SK-N-SH (cell line): ENCODE measurements at regions not wholly inside any gene's neighbourhood (a gene's known extent, or its start where the extent isn't known, plus 50 kb on each side); places are given as distances from the start of the nearest gene placed in this dataset.

Source experiments
- CTCF ChIA-PET: fragments of 300-600, 350-600 bp; formaldehyde crosslinking; extraction: SDS; loops from one replicate; lab custom pipeline; 2021; lab: Yijun Ruan, JAX
- POLR2A ChIA-PET: fragments of 350-600 bp; sonication (Branson Sonifier 250); formaldehyde crosslinking; extraction: SDS; loops from one replicate; lab custom pipeline; 2020; ENCODE audit warnings: antibody characterized with exemption, inconsistent platforms; lab: Yijun Ruan, JAX
- DNase-seq: peaks from one replicate; pipeline ENCODE4 v3.0.0; 2012
- H2AFZ ChIP-seq: fragments of 200-600 bp; sonication (generic); 2 replicates; pipeline ENCODE4 v1.8.1; 2016; ENCODE audit warnings: antibody characterized with exemption, mild to moderate bottlenecking, low read depth
- H3F3A ChIP-seq: fragments of 200-600 bp; sonication (generic); replicated peaks from 2 replicates; pipeline ENCODE3; 2016; ENCODE audit warnings: antibody characterized with exemption, mild to moderate bottlenecking; ENCODE audit not compliant: insufficient read depth
- H3K27ac ChIP-seq, 2 experiments: fragments of 200-500 bp in 1 of 2; fragments of 200-600 bp in 1 of 2; sonication (Bioruptor generic) in 1 of 2; sonication (generic), shearing (Covaris generic) in 1 of 2; 2 replicates each; pipeline versions ENCODE4 v1.5.1 to v1.6.1; 2014 to 2016; ENCODE audit warnings: low read depth in 2 of 2, inconsistent platforms in 1 of 2, low read length in 1 of 2, mild to moderate bottlenecking in 1 of 2, mixed read lengths in 1 of 2
- H3K27me3 ChIP-seq: fragments of 200-600 bp; sonication (generic), shearing (Covaris generic); 2 replicates; pipeline ENCODE4 v1.6.1; 2016; ENCODE audit warnings: mixed run types; ENCODE audit not compliant: insufficient read depth
- H3K36me3 ChIP-seq, 2 experiments: fragments of 200-500 bp in 1 of 2; fragments of 200-600 bp in 1 of 2; sonication (Bioruptor generic) in 1 of 2; sonication (generic) in 1 of 2; replicated peaks in 1 of 2; 2 replicates each; pipeline versions ENCODE3 to v1.5.1; 2014 to 2016; ENCODE audit warnings: low read length in 1 of 2, mild to moderate bottlenecking in 1 of 2; ENCODE audit not compliant: insufficient read depth in 2 of 2, control insufficient read depth in 1 of 2
- H3K4me1 ChIP-seq, 2 experiments: fragments of 200-500 bp in 1 of 2; fragments of 200-600 bp in 1 of 2; sonication (Bioruptor generic) in 1 of 2; sonication (generic), shearing (Covaris generic) in 1 of 2; 2 replicates each; pipeline versions ENCODE4 v1.5.1 to v1.6.1; 2014 to 2016; ENCODE audit warnings: low read depth in 1 of 2, low read length in 1 of 2, mixed run types in 1 of 2; ENCODE audit not compliant: insufficient read depth in 2 of 2, control insufficient read depth in 1 of 2
- H3K4me2 ChIP-seq: fragments of 200-600 bp; sonication (generic), shearing (Covaris generic); 2 replicates; pipeline ENCODE4 v1.6.1; 2017; ENCODE audit warnings: mixed run types
- H3K4me3 ChIP-seq, 2 experiments: fragments of 200-500 bp in 1 of 2; fragments of 200-600 bp in 1 of 2; sonication (Bioruptor generic) in 1 of 2; sonication (generic), shearing (Covaris generic) in 1 of 2; 2 replicates each; pipeline versions ENCODE4 v1.5.1 to v1.8.1; 2014 to 2016; ENCODE audit warnings: low read depth in 2 of 2, inconsistent platforms in 1 of 2, low read length in 1 of 2, mild to moderate bottlenecking in 1 of 2, mixed read lengths in 1 of 2, moderate library complexity in 1 of 2
- H3K79me2 ChIP-seq: fragments of 200-600 bp; sonication (generic); 2 replicates; pipeline ENCODE4 v1.8.1; 2017; ENCODE audit warnings: mild to moderate bottlenecking; ENCODE audit not compliant: insufficient read depth
- H3K9ac ChIP-seq: fragments of 200-600 bp; sonication (generic); 2 replicates; pipeline ENCODE4 v1.6.1; 2017; ENCODE audit warnings: mixed run types
- H3K9me2 ChIP-seq: fragments of 200-600 bp; sonication (generic); 2 replicates; pipeline ENCODE4 v1.6.1; 2017; ENCODE audit warnings: mixed run types
- H3K9me3 ChIP-seq: fragments of 200-600 bp; sonication (generic); 2 replicates; pipeline ENCODE4 v1.6.1; 2017; ENCODE audit warnings: mixed run types, mild to moderate bottlenecking, moderate library complexity
- H4K20me1 ChIP-seq: fragments of 200-600 bp; sonication (generic); 2 replicates; pipeline ENCODE4 v1.6.1; 2017; ENCODE audit warnings: mild to moderate bottlenecking, mixed run types; ENCODE audit not compliant: insufficient read depth
- CTCF ChIP-seq: fragments of 200-600 bp; sonication (generic); IDR thresholded peaks from 2 replicates; pipeline ENCODE4 v1.6.1; 2017; ENCODE audit warnings: antibody characterized with exemption, mild to moderate bottlenecking, moderate library complexity
- ELF1 ChIP-seq: IDR thresholded peaks from 2 replicates; pipeline ENCODE4 v1.4.0; 2012
- EP300 ChIP-seq, 2 experiments: IDR thresholded peaks; 2 replicates each; pipeline versions ENCODE4 v1.4.0 to v1.6.1; 2012; ENCODE audit warnings: borderline replicate concordance in 1 of 2, low read depth in 1 of 2, low read length in 1 of 2
- FOXM1 ChIP-seq: IDR thresholded peaks from 2 replicates; pipeline ENCODE4 v1.4.0; 2012; ENCODE audit warnings: low read depth, mild to moderate bottlenecking
- GABPA ChIP-seq: IDR thresholded peaks from 2 replicates; pipeline ENCODE4 v1.4.0; 2012; ENCODE audit warnings: low read depth, mild to moderate bottlenecking
- GATA2 ChIP-seq: sonication (generic); formaldehyde crosslinking; IDR thresholded peaks from 2 replicates; pipeline ENCODE4 v1.5.0; 2020; ENCODE audit warnings: mild to moderate bottlenecking, missing genetic modification reagents
- MAX ChIP-seq: IDR thresholded peaks from 2 replicates; pipeline ENCODE4 v1.4.0; 2012; ENCODE audit warnings: low read depth
- PBX3 ChIP-seq: IDR thresholded peaks from 2 replicates; pipeline ENCODE4; 2012
- RAD21 ChIP-seq: IDR thresholded peaks from 2 replicates; pipeline ENCODE4 v1.6.1; 2012; ENCODE audit warnings: mild to moderate bottlenecking, low read length
- RCOR1 ChIP-seq: fragments of 150-350 bp; IDR thresholded peaks from 2 replicates; pipeline ENCODE4 v1.6.1; 2017; ENCODE audit warnings: antibody characterized with exemption, low read length
- REST ChIP-seq: IDR thresholded peaks from 2 replicates; pipeline ENCODE4 v1.6.1; 2012; ENCODE audit warnings: mild to moderate bottlenecking, low read depth, low read length, moderate library complexity
- RXRA ChIP-seq: IDR thresholded peaks from 2 replicates; pipeline ENCODE4 v1.4.0; 2012; ENCODE audit warnings: low read depth, mild to moderate bottlenecking, borderline replicate concordance
- TCF12 ChIP-seq: IDR thresholded peaks from 2 replicates; pipeline ENCODE4 v1.4.0; 2012
- USF1 ChIP-seq: IDR thresholded peaks from 2 replicates; pipeline ENCODE4 v1.4.0; 2012; ENCODE audit warnings: low read depth, borderline replicate concordance
- YY1 ChIP-seq: IDR thresholded peaks from 2 replicates; pipeline ENCODE4 v1.4.0; 2012; ENCODE audit warnings: low read depth, mild to moderate bottlenecking
- WGBS: methylation state at CpG from one replicate; pipeline ENCODE4 v1.1.6; 2017; ENCODE audit warnings: low lambda C conversion rate; 5-methylcytosine and 5-hydroxymethylcytosine counted together
- TF ChIP-seq, protein P1 (sequence below): IDR thresholded peaks from 2 replicates; pipeline ENCODE4 v1.4.0; 2012; ENCODE audit warnings: low read depth, borderline replicate concordance
- TF ChIP-seq, protein P2 (sequence below): fragments of 150-350 bp; IDR thresholded peaks from 2 replicates; pipeline ENCODE4 v1.6.1; 2016; ENCODE audit warnings: mild to moderate bottlenecking, low read depth, low read length

GRCh38 chr20:58040447-58041290 lies 187.8 kb downstream of the ANKRD60 start:
- Histone ChIP-seq H3K9ac (no peak overlapping the region), H3K79me2 (no peaks in the 10 kb centered on the region), H3K27ac (peak overlapping the region in 1 of 2 experiments; percentile 99; a peak in 2 of 4 replicates), H3F3A (no peaks in the 10 kb centered on the region), H3K9me3 (no peaks in the 10 kb centered on the region), H3K9me2 (no peaks in the 10 kb centered on the region), H3K36me3 (no peaks in the 10 kb centered on the region), H2AFZ (no peak overlapping the region), H3K27me3 (no peaks in the 10 kb centered on the region), H3K4me1 (peaks cover 0 to 63% of the 10 kb centered on the region in 2 experiments; a peak in 2 of 4 replicates), H3K4me3 (no peak overlapping the region), H4K20me1 (no peaks in the 10 kb centered on the region), H3K4me2 (no peak overlapping the region)
- TF ChIP-seq MAX (no peak), FOXM1 (no peak), RXRA (no peak), CTCF (no peak), YY1 (no peak), REST (no peak), RCOR1 (no peak), GABPA (no peak), TCF12 (no peak), PBX3 (no peak), RAD21 (no peak), EP300 (IDR thresholded peaks at IDR 0.05; ENCODE audit: borderline replicate concordance in 1 of 2, low read depth in 1 of 2, low read length in 1 of 2) (no peak), ELF1 (no peak), GATA2 (CRISPR knock-in tag) (no peak), USF1 (no peak)
- TF ChIP-seq, protein P1, sequence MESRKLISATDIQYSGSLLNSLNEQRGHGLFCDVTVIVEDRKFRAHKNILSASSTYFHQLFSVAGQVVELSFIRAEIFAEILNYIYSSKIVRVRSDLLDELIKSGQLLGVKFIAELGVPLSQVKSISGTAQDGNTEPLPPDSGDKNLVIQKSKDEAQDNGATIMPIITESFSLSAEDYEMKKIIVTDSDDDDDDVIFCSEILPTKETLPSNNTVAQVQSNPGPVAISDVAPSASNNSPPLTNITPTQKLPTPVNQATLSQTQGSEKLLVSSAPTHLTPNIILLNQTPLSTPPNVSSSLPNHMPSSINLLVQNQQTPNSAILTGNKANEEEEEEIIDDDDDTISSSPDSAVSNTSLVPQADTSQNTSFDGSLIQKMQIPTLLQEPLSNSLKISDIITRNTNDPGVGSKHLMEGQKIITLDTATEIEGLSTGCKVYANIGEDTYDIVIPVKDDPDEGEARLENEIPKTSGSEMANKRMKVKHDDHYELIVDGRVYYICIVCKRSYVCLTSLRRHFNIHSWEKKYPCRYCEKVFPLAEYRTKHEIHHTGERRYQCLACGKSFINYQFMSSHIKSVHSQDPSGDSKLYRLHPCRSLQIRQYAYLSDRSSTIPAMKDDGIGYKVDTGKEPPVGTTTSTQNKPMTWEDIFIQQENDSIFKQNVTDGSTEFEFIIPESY: no peak
- TF ChIP-seq, protein P2, sequence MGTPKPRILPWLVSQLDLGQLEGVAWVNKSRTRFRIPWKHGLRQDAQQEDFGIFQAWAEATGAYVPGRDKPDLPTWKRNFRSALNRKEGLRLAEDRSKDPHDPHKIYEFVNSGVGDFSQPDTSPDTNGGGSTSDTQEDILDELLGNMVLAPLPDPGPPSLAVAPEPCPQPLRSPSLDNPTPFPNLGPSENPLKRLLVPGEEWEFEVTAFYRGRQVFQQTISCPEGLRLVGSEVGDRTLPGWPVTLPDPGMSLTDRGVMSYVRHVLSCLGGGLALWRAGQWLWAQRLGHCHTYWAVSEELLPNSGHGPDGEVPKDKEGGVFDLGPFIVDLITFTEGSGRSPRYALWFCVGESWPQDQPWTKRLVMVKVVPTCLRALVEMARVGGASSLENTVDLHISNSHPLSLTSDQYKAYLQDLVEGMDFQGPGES: no peak
- ChIA-PET CTCF (interaction anchor here (1.1 to 2.1 kb wide), 3 partner anchors 10 to 47 kb away, joined by 3 to 5 read pairs (median 4); no protein-coding TSS in a partner anchor), POLR2A (no interaction called here)
- no peak for DNase-seq
- 63% methylated on average over 15 of the region's 15 CpGs for WGBS
